Transverse colon (tissue), 3 donors: ENCODE measurements at regions not wholly inside any gene's neighbourhood (a gene's known extent, or its start where the extent isn't known, plus 50 kb on each side); places are given as distances from the start of the nearest gene placed in this dataset.

Experiments used
- CTCF ChIP-seq, 5 experiments: fragments of 200-600 bp in 3 of 5; fragments of 450-650 bp in 2 of 5; sonication (generic) in 3 of 5; IDR thresholded peaks; 1 replicate in 2 of 5; 2 replicates in 3 of 5; pipeline ENCODE4 v1.5.1; 2016 to 2017; ENCODE audit warnings: antibody characterized with exemption in 5 of 5, inconsistent platforms in 3 of 5, mild to moderate bottlenecking in 2 of 5, moderate library complexity in 1 of 5
- EP300 ChIP-seq: sonication (generic); formaldehyde crosslinking; IDR thresholded peaks from one replicate; pipeline ENCODE4 v1.6.1; 2017; ENCODE audit warnings: antibody characterized with exemption, low read depth
- POLR2A ChIP-seq: fragments of 450-650 bp; IDR thresholded peaks from one replicate; pipeline ENCODE4 v1.6.1; 2016; ENCODE audit warnings: antibody characterized with exemption, mild to moderate bottlenecking, moderate library complexity

DNA sequence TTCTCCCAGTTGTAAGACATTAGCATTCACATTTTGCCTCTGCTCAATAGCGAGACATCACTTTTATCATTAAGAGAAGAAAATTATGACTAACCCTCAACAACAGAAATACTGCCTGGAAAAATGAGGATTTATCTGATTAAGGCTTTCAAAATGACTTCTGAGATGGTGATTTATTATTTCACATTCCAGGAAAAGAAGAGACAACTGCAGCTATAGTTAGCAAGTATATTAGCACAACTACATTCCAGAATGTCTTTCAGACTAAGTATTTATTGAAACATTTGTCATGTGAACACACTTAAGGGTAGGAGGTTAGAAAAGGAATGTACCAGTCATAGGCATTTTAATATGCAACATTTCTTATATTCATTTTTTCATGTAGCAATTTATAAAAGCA lies 162.0 kb downstream of the IQUB start:
- TF ChIP-seq POLR2A (no peak), CTCF (IDR thresholded peaks at IDR 0.05) (no peak), EP300 (no peak)
